ENCODE measurements at regions not wholly inside any gene's neighbourhood (a gene's known extent, or its start where the extent isn't known, plus 50 kb on each side); places are given as distances from the start of the nearest gene placed in this dataset.

DNA sequence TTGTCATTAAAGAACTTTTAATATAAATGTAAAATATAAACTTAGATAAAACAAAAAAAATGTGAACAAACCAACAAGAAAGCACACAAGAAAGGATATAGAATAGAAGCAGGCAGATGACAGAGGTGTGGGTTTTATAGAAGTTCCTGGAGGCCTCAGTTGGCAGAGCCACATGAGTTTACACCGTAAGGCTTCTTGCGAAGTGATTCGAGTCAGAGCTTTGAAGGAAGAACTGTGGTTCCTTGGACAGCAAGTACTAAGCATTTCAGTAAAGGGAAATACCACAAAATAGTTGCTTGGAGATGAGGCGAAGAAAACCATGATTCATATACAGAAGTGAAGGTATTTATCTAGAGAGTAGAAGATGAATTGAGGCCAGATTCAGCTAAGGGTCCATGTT lies 207.9 kb upstream of the EYA4 start:
- H3K9me3 ChIP-seq (ENCODE audit: control insufficient read depth, low read length) = no peaks in the 10 kb centered on the region
- no peaks in the 10 kb centered on the region for H3K27me3 ChIP-seq (ENCODE audit: control insufficient read depth, insufficient read depth, low read length)
- no peak overlapping the region for H3K27ac ChIP-seq
- H3K9ac ChIP-seq = no peak overlapping the region
- TF ChIP-seq, protein P1, sequence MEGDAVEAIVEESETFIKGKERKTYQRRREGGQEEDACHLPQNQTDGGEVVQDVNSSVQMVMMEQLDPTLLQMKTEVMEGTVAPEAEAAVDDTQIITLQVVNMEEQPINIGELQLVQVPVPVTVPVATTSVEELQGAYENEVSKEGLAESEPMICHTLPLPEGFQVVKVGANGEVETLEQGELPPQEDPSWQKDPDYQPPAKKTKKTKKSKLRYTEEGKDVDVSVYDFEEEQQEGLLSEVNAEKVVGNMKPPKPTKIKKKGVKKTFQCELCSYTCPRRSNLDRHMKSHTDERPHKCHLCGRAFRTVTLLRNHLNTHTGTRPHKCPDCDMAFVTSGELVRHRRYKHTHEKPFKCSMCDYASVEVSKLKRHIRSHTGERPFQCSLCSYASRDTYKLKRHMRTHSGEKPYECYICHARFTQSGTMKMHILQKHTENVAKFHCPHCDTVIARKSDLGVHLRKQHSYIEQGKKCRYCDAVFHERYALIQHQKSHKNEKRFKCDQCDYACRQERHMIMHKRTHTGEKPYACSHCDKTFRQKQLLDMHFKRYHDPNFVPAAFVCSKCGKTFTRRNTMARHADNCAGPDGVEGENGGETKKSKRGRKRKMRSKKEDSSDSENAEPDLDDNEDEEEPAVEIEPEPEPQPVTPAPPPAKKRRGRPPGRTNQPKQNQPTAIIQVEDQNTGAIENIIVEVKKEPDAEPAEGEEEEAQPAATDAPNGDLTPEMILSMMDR (IDR thresholded peaks at IDR 0.05) = no peak
- no peak overlapping the region for H3K4me2 ChIP-seq (ENCODE audit: low read length)
- H3K36me3 ChIP-seq (ENCODE audit: control insufficient read depth, insufficient read depth, low read length) = no peaks in the 10 kb centered on the region
- no peaks in the 10 kb centered on the region for H3K4me1 ChIP-seq
- H2AFZ ChIP-seq = no peak overlapping the region
- no peak overlapping the region for H3K4me3 ChIP-seq (ENCODE audit: low read depth, low read length)
- H3K79me2 ChIP-seq = no peaks in the 10 kb centered on the region

GRCh38 chr6:133034509-133035206 lies 206.5 kb upstream of the EYA4 start:
- Histone ChIP-seq H3K9me3 (ENCODE audit: control insufficient read depth, low read length) (no peaks in the 10 kb centered on the region), H3K4me2 (ENCODE audit: low read length) (no peak overlapping the region), H2AFZ (no peak overlapping the region), H3K79me2 (no peaks in the 10 kb centered on the region), H3K36me3 (ENCODE audit: control insufficient read depth, insufficient read depth, low read length) (no peaks in the 10 kb centered on the region), H3K27ac (no peak overlapping the region), H3K27me3 (ENCODE audit: control insufficient read depth, insufficient read depth, low read length) (no peaks in the 10 kb centered on the region), H3K4me1 (no peaks in the 10 kb centered on the region), H3K4me3 (ENCODE audit: low read depth, low read length) (no peak overlapping the region), H3K9ac (no peak overlapping the region)
- TF ChIP-seq, protein P1 (IDR thresholded peaks at IDR 0.05) = no peak

GRCh38 chr6:133040094-133040802 lies 200.9 kb upstream of the EYA4 start:
- no peaks in the 10 kb centered on the region for H3K36me3 ChIP-seq (ENCODE audit: control insufficient read depth, insufficient read depth, low read length)
- no peaks in the 10 kb centered on the region for H3K9me3 ChIP-seq (ENCODE audit: control insufficient read depth, low read length)
- no peaks in the 10 kb centered on the region for H3K27me3 ChIP-seq (ENCODE audit: control insufficient read depth, insufficient read depth, low read length)
- H3K79me2 ChIP-seq = no peaks in the 10 kb centered on the region
- no peak overlapping the region for H3K4me3 ChIP-seq (ENCODE audit: low read depth, low read length)
- H3K4me1 ChIP-seq = no peaks in the 10 kb centered on the region
- no peak overlapping the region for H3K9ac ChIP-seq
- H3K4me2 ChIP-seq (ENCODE audit: low read length) = no peak overlapping the region
- H2AFZ ChIP-seq = no peak overlapping the region
- no peak overlapping the region for H3K27ac ChIP-seq
- TF ChIP-seq, protein P1 (IDR thresholded peaks at IDR 0.05) = peak; percentile 46

- H3K79me2 ChIP-seq = no peaks in the 10 kb centered on the region
- no peaks in the 10 kb centered on the region for H3K9me3 ChIP-seq (ENCODE audit: control insufficient read depth, low read length)
- H3K4me1 ChIP-seq = no peaks in the 10 kb centered on the region
- no peaks in the 10 kb centered on the region for H3K36me3 ChIP-seq (ENCODE audit: control insufficient read depth, insufficient read depth, low read length)
- no peak overlapping the region for H3K27ac ChIP-seq
- no peak overlapping the region for H3K9ac ChIP-seq
- TF ChIP-seq, protein P1 (IDR thresholded peaks at IDR 0.05) = no peak
- no peak overlapping the region for H3K4me3 ChIP-seq (ENCODE audit: low read depth, low read length)
- no peak overlapping the region for H2AFZ ChIP-seq
- no peak overlapping the region for H3K4me2 ChIP-seq (ENCODE audit: low read length)
- H3K27me3 ChIP-seq (ENCODE audit: control insufficient read depth, insufficient read depth, low read length) = no peaks in the 10 kb centered on the region
Measured at GRCh38 chr6:133040803-133041419, 200.2 kb upstream of the EYA4 start.

All from parathyroid adenoma (tissue), 2 donors.